HG03342 (cell line): ENCODE measurements at regions not wholly inside any gene's neighbourhood (a gene's known extent, or its start where the extent isn't known, plus 50 kb on each side); places are given as distances from the start of the nearest gene placed in this dataset.

ENCODE experiments used
- ATAC-seq: cut with Tn5 transposase; IDR thresholded peaks from one replicate; pipeline ENCODE4 v1.9.1; 2021; ENCODE audit warnings: mild to moderate bottlenecking, moderate library complexity; ENCODE audit not compliant: unreplicated experiment

DNA sequence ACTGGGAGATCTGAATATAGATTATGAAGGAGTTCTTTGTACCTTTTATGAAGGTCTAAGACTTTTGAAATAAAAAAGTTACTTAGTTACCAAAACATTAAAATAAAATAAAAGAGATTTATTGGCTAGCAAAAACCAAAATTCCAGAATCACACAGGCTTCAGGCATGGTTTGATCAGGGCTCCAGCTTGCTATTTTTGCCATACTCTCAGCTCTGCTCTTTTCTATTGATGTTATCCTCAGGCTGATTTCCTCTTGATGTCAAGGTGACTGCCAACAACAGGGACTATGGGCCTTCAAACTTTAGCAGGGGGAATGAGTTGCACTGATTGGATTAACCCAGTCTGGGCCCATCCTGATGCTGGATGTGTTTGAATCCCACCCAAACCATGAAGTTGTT lies 174.1 kb downstream of the TFCP2L1 start:
- no peak for ATAC-seq

DNA sequence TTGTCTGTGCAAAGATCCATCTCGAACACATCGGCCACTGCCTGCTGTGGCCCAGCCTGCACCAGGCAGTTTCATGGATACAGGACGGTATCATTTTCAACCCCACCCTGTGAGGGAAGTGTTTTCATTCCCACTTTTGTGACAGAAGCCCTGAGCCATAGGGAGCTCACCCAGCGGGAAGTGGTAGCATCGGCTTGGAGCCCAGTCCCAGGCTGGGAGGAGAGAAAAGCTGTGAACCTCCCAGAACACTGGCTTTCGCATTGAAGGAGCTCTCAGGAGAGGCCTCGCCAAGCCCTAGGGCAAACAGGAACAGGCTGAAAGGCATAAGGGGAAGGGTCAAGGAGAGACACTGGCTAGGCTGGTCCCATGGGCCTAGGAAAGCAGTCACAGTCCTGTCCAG lies 166.1 kb downstream of the TFCP2L1 start:
- no peak for ATAC-seq

DNA sequence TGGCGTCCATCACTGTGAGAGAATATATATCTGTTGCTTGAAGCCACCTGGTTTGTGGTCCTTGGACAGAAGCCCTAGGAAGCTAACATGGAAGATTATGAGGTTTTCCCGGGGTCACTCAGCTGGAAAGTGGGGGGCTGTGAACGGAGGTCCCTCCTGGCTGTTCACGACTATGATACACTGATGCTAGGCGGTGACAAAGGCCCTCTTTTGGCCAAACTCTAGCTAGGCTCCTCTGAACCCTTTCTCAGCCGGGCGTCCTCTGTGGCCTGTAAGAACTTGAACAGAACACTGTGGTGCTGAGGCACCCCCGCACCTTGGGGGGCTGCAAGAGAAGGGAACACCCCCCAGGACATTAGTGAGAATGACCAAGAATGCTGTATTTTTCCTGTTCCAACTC lies 164.6 kb downstream of the TFCP2L1 start:
- ATAC-seq, result no peak

DNA sequence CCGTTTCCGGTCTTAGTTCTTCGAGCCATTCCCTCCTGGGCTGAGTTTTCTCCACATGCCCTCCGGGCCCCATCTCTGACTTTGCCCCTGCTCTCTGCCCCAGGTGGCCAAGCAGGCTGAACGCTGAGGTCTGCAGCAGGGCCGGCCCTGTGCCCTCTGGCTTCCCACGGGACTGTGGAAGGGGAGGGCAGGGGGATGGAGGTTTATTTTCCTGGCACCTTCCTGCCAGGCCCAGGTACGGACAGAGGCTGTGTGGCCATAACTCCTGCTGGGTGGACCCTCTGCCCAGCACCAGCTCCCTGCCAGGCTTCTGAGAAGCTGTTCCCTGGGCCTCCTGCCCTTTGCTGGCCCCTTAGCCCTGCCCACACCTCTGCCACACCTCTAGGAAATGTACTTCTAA lies 164.0 kb downstream of the TFCP2L1 start:
- ATAC-seq, result no peak

DNA sequence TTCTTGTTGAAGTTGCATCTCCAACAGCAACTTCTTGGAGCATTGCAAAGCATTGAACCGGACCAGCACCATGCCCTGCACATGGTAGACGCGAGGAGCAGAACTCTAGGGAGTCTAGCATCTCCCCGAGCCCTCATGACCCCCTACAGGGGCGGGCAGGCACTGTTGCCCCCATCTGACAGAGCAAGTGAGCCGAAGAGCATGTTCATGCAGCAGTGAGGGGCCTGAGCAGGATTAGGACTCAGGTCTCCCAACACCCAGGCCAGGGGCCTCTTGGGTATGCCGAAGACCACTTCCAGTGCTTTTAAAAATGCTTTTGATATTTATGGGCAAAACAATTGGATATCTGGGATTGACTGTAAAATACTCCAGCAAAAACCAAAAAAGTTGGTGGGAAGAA lies 163.3 kb downstream of the TFCP2L1 start:
- ATAC-seq, result no peak

DNA sequence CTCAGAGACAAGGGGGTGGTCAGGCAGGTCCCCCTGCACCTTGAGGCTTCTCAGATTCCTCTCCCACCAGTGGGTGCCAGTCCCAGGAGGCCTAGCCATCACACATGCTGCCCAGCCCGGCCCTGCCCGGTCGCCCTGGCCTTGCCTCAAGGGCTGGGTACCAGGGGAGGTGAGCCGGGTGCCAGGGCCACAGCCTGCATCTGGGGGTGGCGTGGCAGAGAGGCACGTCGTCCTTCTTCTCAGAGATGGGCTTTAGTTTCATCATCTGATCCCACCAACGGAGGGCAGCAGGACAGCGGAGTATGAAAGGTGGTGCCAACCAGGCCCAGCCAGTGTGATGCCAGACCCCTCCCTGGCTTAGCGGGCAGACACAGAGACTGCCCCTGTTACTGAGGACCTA lies 161.7 kb downstream of the TFCP2L1 start:
- no peak for ATAC-seq

DNA sequence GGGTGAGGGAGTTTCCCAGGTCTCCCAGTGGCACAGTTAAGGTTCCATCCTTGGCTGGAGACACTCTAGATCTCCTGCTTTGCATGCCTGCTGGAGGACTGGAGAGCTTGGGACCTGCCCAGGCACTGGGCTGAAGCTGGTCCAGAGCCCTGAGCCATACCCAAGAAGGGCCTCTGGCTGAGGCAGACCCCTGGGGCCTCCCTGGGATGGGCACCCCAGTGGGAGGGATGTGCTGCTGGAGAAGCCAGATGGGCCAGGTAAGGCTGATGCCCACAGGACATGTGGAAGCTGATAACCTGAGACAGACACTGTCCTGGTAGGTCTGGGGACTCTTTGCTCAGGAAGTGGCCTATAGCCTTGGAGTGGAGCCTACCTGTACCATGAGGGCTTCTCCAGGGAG lies 160.7 kb downstream of the TFCP2L1 start:
- no peak for ATAC-seq

DNA sequence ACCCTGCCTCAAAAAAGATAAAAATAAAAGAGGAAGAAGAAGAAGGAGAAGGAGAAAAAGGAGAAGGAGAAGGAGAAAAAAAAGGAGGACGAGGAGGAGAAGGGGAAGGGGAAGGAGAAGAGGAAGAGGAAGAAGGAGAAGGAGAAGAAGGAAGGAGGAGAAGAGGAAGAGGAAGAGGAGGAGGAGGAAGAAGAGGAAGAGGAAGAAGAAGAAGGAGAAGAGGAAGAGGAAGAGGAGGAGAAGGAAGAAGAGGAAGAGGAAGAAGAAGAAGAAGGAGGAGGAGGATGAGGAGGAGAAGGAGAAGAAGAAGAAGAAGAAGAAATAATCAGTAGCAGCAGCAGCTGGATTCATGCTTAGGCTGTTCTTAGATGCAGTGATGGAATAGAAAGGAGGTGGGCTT lies 159.7 kb downstream of the TFCP2L1 start:
- ATAC-seq, result no peak

DNA sequence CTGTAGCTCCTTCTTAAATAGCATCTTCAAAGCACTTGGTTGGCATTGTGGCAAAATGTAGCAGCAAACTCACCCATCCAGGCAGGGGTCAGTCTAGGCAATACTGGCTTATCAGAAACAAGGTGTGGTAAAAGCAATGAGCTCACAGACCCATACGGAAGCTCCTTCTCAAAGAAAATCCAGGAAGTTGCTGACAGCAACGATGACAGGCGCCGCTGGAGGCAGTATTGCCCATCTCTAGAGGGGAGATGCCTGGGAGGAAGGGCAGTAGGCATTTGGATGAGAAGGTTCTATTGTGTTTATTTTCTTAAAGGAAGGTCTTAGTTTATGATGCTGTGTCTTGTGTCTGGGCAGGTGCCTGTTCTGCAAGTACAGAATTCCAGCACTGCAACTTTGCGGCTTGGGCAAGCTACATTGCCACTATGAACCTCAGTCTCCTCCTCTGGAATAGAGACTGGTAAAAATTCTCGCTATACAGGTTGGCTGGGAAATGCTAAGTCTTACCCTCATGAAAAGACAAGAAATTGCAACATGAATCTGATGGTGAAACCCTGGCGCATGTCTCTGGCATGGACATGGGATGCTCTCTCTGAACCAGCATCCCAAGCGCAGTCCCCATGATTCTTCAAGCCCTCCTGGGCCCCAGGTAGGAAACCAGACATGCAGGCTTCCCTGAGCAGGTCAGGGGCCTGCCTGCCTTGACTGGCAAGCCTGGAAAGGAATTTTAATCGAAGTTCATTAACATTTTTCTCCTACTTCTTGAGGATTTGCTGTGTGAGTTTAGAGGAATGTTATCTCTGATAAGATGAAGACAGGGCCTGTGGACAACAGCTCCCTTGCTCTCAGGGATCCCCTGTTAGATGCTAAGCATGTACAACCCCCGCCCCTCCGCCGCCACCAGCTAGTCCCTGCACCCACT lies 156.0 kb downstream of the TFCP2L1 start:
- no peak for ATAC-seq

DNA sequence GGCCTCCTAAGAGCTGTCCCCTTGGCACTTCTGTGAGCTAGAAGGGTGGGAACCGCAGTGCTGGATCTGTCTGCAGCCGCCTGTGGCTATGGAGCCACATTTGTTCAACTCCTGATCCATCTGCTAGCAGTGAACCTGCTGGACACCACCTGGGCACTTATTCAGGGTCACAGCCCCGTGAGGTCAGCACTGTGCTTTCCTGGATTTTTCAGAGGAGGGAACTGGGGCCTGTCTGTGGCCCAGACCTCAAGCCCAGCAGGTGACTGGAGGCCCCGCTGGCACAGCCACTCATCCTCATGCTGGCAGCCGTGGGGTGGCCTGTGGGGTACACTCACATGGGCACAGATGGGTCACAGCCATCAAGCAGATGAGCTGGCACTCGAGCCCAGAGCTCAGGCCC lies 155.3 kb downstream of the TFCP2L1 start:
- ATAC-seq, result no peak

DNA sequence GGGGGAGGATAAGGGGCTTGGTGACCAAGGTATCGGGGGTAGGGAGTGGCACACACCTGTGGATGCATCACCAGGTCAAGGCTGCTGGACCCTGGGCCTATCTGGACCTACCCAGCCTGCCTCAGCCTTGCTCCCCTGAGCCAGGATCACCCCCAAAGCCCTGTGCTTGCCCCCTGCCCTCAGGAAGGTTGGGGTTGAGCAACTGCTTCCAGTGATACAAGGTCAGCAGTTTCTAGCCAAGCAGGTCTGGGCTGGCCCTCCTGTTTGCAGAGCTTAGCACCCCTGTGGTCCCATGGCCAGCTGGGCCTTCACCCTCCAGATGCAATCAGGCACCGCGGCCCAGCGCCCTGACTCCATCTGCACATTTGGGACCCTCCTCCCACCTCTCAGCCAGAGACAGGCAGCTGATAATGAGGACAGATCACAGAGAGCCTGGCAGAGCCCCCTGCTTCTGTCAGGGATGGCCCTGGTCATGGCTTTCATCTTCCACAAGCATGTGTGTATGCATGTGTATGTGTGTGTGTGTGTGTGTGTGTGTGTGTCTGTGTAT lies 154.6 kb downstream of the TFCP2L1 start:
- no peak for ATAC-seq

DNA sequence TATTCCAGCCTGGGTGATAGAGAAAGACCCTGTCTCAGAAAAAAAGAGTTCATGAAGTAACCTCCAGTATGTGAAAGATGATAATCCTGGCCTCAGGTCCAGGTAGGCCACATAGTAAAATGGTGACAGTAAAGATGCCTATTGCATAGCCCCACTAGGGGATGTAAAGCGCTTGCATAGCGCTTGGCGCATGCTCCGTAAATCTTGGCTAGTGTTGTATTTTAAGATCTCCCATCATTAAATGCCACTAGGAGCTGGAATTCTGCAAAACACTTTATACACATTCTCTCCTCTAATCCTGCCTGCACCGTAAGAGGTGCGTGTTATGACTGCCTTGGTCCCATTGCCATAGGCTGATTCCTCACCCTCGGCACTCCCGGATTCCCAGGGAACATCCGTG lies 153.6 kb downstream of the TFCP2L1 start:
- ATAC-seq, result no peak

DNA sequence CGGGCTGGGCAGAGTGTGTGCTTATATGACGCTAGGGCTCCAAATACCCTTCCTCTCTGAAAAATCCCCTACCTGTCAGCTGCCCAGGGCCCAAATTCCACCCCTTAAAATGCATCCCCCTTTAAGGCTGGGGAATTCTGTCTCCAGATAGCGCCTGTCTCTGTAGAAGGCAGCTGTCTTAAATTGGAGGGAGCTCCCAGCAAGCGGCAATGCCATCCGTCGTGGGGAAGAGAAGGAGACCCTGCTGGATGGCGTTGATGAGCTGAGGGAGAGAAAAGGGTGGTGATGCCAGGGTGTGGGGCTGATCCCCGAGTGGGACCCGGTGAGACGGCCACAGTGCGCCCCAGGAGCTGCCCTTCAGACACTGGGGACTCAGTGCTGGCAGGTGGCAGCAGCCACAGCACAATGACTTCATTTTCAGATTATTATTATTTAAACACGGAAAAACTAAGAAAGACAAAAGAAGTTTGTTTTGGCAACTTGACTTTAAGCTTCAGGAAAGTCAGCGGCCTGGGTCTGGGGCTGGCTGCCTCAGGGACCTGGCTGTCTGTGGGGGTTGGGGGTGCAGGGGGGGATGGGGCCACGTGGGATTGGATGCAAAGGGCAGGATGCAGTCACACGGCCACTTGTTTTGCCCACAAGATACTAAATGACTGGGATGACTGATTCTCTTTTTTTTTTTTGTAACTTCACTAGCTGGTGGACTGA lies 152.8 kb downstream of the TFCP2L1 start:
- ATAC-seq, result no peak

DNA sequence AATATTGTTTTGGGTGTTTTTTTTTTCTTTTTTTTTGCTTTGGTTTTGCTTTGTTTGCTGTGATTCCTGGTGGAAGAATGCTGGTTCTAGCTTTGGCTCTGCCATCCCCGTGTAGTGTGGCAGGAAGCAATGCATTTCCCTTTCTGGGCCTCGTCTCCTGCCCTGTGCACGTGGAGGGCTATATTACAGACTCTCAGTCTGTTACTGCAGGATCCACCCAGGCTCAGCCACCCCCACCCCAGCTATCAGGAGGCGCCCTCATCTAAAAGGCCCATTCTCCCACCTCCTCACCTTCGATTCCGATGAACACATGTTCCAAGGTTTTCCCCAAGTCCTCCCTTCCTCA lies 152.3 kb downstream of the TFCP2L1 start:
- no peak for ATAC-seq

DNA sequence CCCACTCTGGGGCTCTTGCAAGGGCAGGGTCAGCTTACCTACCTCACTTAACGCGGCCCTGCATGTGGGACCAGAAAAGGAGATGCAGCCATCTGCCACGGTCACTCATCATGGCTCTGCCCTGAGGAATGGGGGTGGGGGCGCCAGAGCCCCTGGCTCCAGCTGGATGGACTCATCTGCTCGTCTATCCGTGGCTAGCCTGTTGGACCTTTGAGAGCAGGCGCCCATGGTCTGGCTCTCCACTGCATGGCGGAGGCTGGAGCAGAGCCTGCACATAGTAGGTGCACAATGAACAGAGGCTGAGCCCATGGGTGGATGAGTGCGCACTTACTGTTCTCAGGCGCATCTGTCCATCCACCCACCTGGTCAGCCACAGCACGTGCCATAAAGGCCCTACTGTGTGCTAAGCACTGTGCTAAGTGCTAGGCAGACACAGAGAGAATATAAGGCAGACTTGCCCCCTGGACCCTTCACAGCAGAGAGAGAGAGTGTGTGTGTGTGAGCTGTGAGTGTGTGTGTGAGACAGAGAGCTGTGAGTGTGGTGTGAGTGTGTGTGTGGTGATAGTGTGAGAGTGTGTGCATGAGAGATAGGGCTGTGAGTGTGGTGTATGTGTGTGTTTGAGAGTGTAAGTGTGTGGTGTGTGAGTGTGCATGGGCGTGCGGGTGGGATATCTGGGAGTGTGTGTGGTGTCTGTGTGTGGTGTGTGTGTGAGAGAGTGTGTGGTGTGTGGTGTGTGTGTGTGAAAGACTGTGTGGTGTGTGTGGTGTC lies 151.3 kb downstream of the TFCP2L1 start:
- no peak for ATAC-seq

DNA sequence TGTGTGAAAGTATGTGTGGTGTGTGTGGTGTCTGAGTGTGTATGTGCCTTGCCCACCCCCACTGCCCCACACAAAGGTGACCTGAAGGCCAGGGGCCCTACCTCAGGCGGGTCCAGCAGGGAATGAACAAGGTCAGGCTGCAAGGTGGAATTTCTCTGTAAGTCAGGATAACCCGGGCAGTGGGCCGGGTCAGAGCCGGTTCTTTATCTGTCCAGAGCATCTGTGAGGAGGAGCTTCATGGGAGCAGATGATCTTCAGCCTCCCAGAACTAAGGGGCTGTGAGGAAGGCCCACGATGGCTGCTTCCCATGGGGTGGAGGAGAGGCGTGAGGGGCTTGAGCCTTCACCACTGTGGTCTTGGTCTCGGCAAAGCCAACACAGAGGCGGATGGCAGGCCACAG lies 150.3 kb downstream of the TFCP2L1 start:
- no peak for ATAC-seq

DNA sequence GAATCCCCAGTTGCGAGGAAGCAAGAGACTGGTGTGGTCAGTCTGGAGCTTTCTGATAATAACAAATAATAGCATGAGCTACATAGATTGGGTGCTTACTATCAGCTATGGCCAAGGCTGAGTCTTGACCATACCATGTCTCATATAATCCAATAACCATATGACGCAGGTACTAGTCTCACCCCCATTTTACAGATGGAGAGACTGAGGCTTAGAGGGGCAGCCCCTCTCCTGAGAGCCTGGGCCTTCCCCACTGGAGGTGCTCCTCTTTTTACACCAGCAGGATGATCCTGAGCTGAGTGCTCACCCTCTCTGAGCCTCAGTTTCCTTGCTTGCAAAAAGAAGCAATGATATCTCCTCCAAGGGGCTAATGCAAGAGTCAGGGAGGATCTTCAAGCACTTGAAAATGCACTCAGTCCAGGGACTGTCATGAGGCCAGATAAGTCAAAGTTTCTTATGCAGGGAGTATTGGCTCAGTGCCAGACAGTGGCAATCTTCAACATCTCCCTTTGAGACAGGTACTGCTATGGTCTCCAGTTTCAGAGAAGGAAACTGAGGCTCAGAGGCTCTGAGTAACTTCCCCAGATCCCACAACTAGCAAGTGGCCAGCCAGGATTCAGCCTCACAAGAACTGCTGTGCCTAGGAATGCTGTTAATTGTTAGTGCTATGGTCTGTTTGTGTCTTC lies 149.7 kb downstream of the TFCP2L1 start:
- no peak for ATAC-seq

DNA sequence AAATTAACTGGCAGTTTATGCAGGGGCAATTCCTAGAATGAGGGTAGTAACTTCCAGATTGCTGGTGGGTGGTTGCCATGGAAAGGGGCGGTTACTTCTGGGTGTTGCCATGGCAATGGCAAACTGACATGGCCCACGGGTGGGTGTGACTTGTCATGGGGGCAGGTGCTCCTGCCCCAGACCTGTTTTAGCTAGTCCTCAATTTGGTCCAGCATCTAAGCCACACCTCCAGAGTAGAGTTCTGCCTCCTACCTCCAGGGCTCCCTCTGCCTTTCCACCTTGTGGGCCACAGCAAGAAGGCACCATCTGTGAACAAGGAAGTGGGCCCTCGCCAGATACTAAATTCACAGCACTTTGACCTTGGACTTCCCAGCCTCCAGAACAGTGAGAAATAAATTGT lies 148.7 kb downstream of the TFCP2L1 start:
- ATAC-seq, result no peak

DNA sequence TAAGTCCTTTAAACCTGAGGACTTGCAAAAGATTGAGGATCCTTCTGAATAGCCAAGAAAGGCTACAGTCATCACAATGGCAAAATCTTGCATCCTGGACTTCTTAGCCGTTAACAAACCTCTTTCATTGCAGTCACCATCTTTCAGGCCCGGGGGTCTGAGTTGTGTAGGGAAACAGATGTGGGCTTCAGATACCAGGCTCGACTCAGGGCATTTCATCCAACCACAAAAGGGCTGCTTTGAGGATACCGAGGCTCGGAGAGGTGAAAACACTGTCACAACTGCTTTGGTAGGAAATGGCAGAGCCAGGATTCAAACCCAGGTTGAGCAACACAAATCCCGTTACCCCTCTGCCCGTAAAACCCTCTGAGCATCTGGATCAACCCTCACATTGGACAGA lies 147.4 kb downstream of the TFCP2L1 start:
- ATAC-seq, result no peak

DNA sequence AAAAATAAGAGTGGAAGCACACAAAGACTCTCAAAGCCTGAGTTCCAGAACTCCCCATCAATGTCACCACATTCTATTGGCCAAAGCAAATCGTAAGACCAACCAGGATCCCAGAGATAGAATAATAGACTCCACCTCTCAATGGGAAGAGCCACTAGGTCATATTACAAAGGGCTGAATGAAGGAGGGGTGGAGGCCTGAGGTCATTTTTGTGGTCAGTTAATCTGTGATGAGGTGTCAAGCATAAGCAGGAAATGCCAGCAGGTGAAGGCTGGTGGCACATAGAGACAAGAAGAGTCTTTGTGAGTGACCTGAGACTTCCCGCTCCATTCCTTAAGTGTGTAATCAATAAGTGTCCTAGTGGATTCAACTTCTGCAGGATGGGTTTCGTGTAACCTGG lies 144.3 kb downstream of the TFCP2L1 start:
- no peak for ATAC-seq

DNA sequence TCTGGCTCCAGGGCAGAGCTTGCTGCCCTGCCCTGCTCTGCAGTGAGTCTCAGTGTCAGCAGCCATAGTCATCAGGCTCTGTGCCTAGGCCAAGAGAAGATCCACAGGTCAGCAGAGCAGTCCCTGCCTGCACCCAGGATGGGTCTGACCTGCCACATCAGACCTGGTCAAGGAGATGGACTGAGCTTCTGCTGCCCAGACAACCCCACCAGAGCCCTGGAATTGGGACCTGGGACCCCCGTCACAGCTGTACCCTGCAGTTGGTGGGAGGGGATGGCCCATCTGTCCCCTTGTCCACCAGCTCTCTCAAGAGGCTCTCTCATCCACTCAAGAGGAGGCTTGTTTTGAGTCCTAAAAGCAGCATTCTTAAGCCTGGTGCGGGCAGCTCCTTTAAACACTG lies 142.6 kb downstream of the TFCP2L1 start:
- ATAC-seq, result no peak
